Colonic mucosa (tissue), 4 donors: ENCODE measurements at regions not wholly inside any gene's neighbourhood (a gene's known extent, or its start where the extent isn't known, plus 50 kb on each side); places are given as distances from the start of the nearest gene placed in this dataset.

Experiments
- DNase-seq: peaks from one replicate; pipeline ENCODE4 v3.0.0-alpha.2; 2020
- H3K27ac ChIP-seq: fragments of 200-600 bp; one replicate; pipeline ENCODE4 v1.8.0; 2021
- H3K27me3 ChIP-seq: fragments of 200-600 bp; one replicate; pipeline ENCODE4 v1.8.0; 2021
- H3K36me3 ChIP-seq: fragments of 200-600 bp; one replicate; pipeline ENCODE4 v1.8.0; 2021
- H3K4me1 ChIP-seq: fragments of 200-600 bp; one replicate; pipeline ENCODE4 v1.8.0; 2021; ENCODE audit warnings: mild to moderate bottlenecking
- H3K4me3 ChIP-seq: fragments of 200-600 bp; one replicate; pipeline ENCODE4 v1.8.0; 2021
- H3K9ac ChIP-seq, 2 donors: one replicate each; pipeline ENCODE4 v1.7.0; 2013; ENCODE audit warnings: control low read depth in 2 of 2, low read depth in 2 of 2, low read length in 2 of 2
- H3K9me3 ChIP-seq: fragments of 200-600 bp; one replicate; pipeline ENCODE4 v1.8.0; 2021
- intact Hi-C: fragments of 100-400 bp; cut with DNase I; formaldehyde crosslinking; loops from one replicate; pipeline ENCODE4 v1.14.1; 2022
- TF ChIP-seq, protein P1 (sequence below): fragments of 200-600 bp; IDR thresholded peaks from one replicate; pipeline ENCODE4 v1.8.0; 2022; ENCODE audit warnings: antibody characterized with exemption, mild to moderate bottlenecking
- donor health status: healthy.
- donor health status: DM: no; HTN: no; CAD: no.
- donor health status: DM: no; HTN: no; CAD: no.

DNA sequence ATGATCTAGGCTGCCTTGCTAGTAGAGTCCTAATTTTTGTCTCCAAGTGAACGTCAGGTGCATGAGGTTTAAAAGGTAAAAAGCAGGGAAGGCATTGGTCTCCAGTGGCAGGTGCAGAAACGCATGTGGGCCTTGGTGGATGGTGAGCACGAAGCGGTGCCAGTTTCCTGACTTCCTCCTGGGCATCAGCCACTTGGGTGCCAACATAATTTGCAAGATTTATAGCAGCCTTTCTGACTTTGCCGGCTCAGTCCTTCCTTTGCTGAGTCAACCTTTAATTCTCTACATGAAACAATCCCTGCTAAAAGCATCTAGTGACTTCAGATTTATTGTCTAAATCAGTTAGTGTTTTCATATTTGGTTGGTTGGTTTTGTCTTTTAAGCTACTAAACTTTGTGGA is 355.7 kb upstream of the TMEM132C start:
- TF ChIP-seq, protein P1, sequence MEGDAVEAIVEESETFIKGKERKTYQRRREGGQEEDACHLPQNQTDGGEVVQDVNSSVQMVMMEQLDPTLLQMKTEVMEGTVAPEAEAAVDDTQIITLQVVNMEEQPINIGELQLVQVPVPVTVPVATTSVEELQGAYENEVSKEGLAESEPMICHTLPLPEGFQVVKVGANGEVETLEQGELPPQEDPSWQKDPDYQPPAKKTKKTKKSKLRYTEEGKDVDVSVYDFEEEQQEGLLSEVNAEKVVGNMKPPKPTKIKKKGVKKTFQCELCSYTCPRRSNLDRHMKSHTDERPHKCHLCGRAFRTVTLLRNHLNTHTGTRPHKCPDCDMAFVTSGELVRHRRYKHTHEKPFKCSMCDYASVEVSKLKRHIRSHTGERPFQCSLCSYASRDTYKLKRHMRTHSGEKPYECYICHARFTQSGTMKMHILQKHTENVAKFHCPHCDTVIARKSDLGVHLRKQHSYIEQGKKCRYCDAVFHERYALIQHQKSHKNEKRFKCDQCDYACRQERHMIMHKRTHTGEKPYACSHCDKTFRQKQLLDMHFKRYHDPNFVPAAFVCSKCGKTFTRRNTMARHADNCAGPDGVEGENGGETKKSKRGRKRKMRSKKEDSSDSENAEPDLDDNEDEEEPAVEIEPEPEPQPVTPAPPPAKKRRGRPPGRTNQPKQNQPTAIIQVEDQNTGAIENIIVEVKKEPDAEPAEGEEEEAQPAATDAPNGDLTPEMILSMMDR, result no peak
- Histone ChIP-seq H3K27ac (no peak overlapping the region), H3K27me3 (no peaks in the 10 kb centered on the region), H3K4me1 (no peaks in the 10 kb centered on the region), H3K4me3 (no peak overlapping the region), H3K9me3 (no peaks in the 10 kb centered on the region), H3K9ac (no peak overlapping the region), H3K36me3 (no peaks in the 10 kb centered on the region)
- intact Hi-C loops, result no loop called here
- no peak for DNase-seq

DNA sequence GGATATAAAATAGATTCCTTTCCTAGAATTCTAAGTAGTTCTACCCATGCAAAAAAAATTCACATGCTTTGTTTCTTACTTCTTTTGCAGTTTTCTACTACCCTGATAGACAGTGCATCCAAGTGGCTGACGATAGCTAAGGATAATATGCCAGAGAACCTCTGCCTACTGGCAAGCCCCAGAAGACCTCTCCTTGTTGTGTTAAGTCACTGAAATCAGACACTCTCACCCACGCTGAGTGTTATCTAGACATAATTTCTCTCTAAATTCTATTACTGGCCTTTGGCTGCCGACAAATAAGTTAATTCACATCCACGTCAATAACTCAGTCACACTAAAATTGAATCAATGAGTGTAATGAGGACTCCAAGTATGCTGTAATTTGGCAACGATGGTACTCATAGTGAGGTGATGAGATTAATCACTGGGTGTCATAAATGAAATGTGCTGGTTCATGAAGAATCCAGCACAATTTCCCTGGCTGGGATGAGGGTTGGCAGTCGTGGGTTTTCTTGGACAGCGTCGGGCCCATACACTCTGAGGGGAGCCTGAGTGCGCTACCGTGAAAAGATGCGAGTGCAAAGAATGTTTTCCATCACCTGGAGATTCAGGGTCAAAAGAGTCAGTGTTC is 354.8 kb upstream of the TMEM132C start:
- DNase-seq, result no peak
- no peaks in the 10 kb centered on the region for H3K9me3 ChIP-seq
- no peaks in the 10 kb centered on the region for H3K4me1 ChIP-seq
- intact Hi-C loops, result no loop called here
- H3K36me3 ChIP-seq, result no peaks in the 10 kb centered on the region
- no peak overlapping the region for H3K27ac ChIP-seq
- no peak overlapping the region for H3K4me3 ChIP-seq
- no peaks in the 10 kb centered on the region for H3K27me3 ChIP-seq
- TF ChIP-seq, protein P1, result no peak
- H3K9ac ChIP-seq, result no peak overlapping the region

DNA sequence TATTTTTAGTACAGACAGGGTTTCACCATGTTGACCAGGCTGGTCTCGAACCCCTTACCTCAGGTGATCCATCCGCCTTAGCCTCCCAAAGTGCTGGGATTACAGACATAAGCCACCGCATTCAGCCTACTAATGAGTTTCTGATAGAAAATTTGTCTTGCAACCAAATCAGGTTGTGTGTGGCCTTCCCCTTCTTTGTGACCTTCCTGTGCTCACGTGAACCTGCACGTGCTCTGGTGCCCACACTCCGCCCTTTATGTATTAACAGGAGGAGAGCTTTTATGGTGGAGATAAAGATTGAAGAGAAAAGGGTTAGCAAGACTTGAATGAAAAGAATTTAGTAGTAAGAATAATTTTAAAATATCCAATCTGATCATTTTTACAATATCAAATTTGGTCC is 343.5 kb upstream of the TMEM132C start:
- intact Hi-C loops, result no loop called here
- Histone ChIP-seq H3K36me3 (no peaks in the 10 kb centered on the region), H3K27ac (no peak overlapping the region), H3K4me1 (no peaks in the 10 kb centered on the region), H3K4me3 (no peak overlapping the region), H3K9me3 (no peaks in the 10 kb centered on the region), H3K27me3 (no peaks in the 10 kb centered on the region), H3K9ac (no peak overlapping the region)
- DNase-seq, result no peak
- TF ChIP-seq, protein P1, result no peak

DNA sequence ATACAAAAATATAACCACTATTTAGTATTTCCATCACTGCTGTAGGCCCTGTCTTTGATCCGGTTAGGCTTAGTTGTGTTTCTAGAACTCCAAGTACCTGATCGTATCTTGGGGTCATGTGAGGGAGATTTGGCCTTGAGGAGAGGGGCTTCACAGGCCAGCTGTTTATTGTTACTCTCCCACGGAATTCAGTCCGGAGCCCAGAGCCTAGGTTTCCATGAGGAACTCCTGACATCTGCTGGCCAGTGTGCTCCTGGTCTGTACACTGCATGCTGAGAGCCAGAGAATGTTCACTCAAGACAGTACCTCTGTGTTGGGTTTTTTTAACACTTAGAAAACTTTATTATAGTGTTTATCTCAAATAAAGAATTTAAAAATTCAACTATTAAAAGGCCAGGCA is 341.0 kb upstream of the TMEM132C start:
- Histone ChIP-seq H3K27me3 (no peaks in the 10 kb centered on the region), H3K9ac (no peak overlapping the region), H3K36me3 (no peaks in the 10 kb centered on the region), H3K9me3 (no peaks in the 10 kb centered on the region), H3K4me3 (no peak overlapping the region), H3K4me1 (no peaks in the 10 kb centered on the region), H3K27ac (no peak overlapping the region)
- no peak for DNase-seq
- intact Hi-C loops, result no loop called here
- TF ChIP-seq, protein P1, result peak; percentile 21

DNA sequence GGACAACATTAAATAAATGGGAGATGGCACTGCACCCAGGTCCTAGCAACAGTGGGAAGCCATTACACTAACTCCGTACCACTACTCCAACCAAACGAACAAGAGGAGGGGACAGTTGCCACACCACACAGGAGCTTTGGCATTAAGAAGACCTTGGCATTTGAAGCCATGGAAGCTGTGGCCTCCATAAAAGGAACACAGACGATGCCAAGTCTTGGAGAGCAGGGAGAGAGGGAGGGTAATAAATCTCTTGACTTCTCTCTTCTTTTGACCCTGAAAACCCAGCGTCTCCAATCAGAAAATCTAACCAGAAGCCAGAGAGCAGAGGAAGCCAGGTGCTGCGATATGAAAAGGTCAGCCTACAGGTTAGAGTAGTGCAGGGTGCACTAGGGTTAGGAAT is 338.8 kb upstream of the TMEM132C start:
- Histone ChIP-seq H3K27me3 (no peaks in the 10 kb centered on the region), H3K4me3 (no peak overlapping the region), H3K4me1 (no peaks in the 10 kb centered on the region), H3K36me3 (no peaks in the 10 kb centered on the region), H3K9ac (no peak overlapping the region), H3K9me3 (no peaks in the 10 kb centered on the region), H3K27ac (no peak overlapping the region)
- intact Hi-C loops, result no loop called here
- TF ChIP-seq, protein P1, result no peak
- no peak for DNase-seq
